MCF 10A (cell line): ENCODE measurements at regions not wholly inside any gene's neighbourhood (a gene's known extent, or its start where the extent isn't known, plus 50 kb on each side); places are given as distances from the start of the nearest gene placed in this dataset.

Source experiments
- BruUV-seq: library from RNA; stranded (reverse); fragments of 400-500 nt; replicated peaks from 2 replicates; lab custom pipeline; 2021; lab: Mats Ljungman, UMichigan
- CTCF ChIA-PET: fragments of 300-600 bp; sonication (Branson Sonifier 250); formaldehyde crosslinking; extraction: SDS; loops from one replicate; lab custom pipeline; 2021; ENCODE audit warnings: antibody characterized with exemption, inconsistent platforms; lab: Yijun Ruan, JAX
- POLR2A ChIA-PET: fragments of 300-600, 350-650 bp; sonication (Branson Sonifier 250); formaldehyde crosslinking; extraction: SDS; loops from one replicate; lab custom pipeline; 2020; ENCODE audit warnings: antibody characterized with exemption, inconsistent platforms; lab: Yijun Ruan, JAX
- DNase-seq: peaks from one replicate; pipeline ENCODE4 v3.0.0-alpha.2; 2018; ENCODE audit not compliant: unreplicated experiment
- H3K27ac Mint-ChIP-seq: one replicate; pipeline ENCODE4 v1.8.0; 2022; ENCODE audit warnings: mild to moderate bottlenecking, low read depth, mixed read lengths; ENCODE audit not compliant: unreplicated experiment
- H3K27me3 Mint-ChIP-seq: one replicate; pipeline ENCODE4 v1.8.0; 2022; ENCODE audit warnings: mixed read lengths; ENCODE audit not compliant: insufficient read depth, unreplicated experiment
- H3K36me3 Mint-ChIP-seq: one replicate; pipeline ENCODE4 v1.8.0; 2022; ENCODE audit warnings: mild to moderate bottlenecking, moderate library complexity, mixed read lengths; ENCODE audit not compliant: insufficient read depth, unreplicated experiment
- H3K4me1 Mint-ChIP-seq: one replicate; pipeline ENCODE4 v1.8.0; 2022; ENCODE audit warnings: mixed read lengths; ENCODE audit not compliant: insufficient read depth, unreplicated experiment
- H3K4me3 Mint-ChIP-seq: one replicate; pipeline ENCODE4 v1.8.0; 2022; ENCODE audit warnings: mild to moderate bottlenecking, moderate library complexity, mixed read lengths; ENCODE audit not compliant: unreplicated experiment
- H3K9me3 Mint-ChIP-seq: one replicate; pipeline ENCODE4 v1.8.0; 2022; ENCODE audit warnings: mixed read lengths; ENCODE audit not compliant: unreplicated experiment
- CTCF ChIP-seq: fragments of 200-600 bp; IDR thresholded peaks from one replicate; pipeline ENCODE4 v1.8.0; 2022; ENCODE audit warnings: antibody characterized with exemption, mild to moderate bottlenecking; ENCODE audit not compliant: unreplicated experiment
- intact Hi-C: fragments of 100-400 bp; cut with micrococcal nuclease; formaldehyde crosslinking; loops from 2 replicates; pipeline ENCODE4 v1.14.1; 2022

DNA sequence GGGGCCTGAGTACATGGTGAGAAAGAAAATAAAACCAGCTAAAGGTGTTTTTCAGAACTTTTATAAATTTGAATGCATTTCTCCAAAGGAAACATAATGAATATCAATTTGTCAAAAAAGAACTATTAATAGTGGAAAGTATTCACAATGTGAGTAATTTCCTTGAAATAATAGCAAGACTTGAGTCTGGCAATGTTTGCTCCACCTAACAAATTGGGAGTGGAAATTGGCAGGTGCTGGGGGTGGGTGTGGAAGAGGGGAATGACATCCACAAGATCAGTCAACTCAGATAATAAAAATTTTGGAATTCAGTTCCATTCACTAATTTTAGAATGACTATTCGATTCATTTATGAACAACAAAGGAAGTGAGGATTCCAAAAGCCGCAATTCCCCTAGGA, 884.8 kb upstream of the SLIT2 start:
- intact Hi-C loops: no loop called here
- no peak for TF ChIP-seq CTCF
- ChIA-PET CTCF (interaction anchor here (0.6 kb wide), 1 partner anchor 455 kb away, joined by 3 read pairs; no protein-coding TSS in a partner anchor), POLR2A (interaction anchor here (2.0 kb wide), 1 partner anchor 16 kb away, joined by 8 read pairs; no protein-coding TSS in a partner anchor)
- no peak overlapping the region for H3K4me3 Mint-ChIP-seq
- H3K27ac Mint-ChIP-seq: no peak overlapping the region
- no peaks in the 10 kb centered on the region for H3K36me3 Mint-ChIP-seq
- H3K4me1 Mint-ChIP-seq: peaks cover 12% of the 10 kb centered on the region
- DNase-seq: no peak
- H3K27me3 Mint-ChIP-seq: no peaks in the 10 kb centered on the region
- no peaks in the 10 kb centered on the region for H3K9me3 Mint-ChIP-seq
- BruUV-seq: no TSS peak

DNA sequence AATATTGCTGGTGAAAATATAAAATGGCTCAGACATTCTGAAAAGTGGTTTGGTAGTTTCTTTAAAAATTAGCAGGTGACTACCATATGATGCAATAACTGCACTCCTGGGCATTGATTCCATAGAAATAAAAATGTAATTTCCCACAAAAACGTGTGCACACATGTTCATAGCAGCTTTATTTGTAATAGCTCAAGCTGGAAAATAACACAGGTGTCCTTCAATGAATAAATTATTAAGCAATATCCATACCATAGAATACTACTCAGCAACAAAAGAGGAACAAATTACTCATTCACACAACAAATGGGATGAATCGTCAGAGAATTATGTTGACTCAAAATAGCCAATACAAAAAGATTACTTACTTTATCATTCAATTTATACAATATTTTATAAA, 893.7 kb upstream of the SLIT2 start:
- Mint-ChIP-seq H3K36me3 (no peaks in the 10 kb centered on the region), H3K4me1 (peaks cover 8% of the 10 kb centered on the region), H3K27me3 (no peaks in the 10 kb centered on the region), H3K27ac (peak overlapping the region; percentile 81), H3K4me3 (no peak overlapping the region), H3K9me3 (peaks cover 8% of the 10 kb centered on the region)
- peak; percentile 80 for DNase-seq
- intact Hi-C loops: loop anchor here (1.0 kb wide), 1 partner anchor 23 kb away; no protein-coding TSS in a partner anchor
- TF ChIP-seq CTCF: no peak
- BruUV-seq: no TSS peak
- CTCF ChIA-PET: interaction anchor here (0.6 kb wide), 1 partner anchor 167 kb away, joined by 3 read pairs; no protein-coding TSS in a partner anchor
- POLR2A ChIA-PET: interaction anchor here (0.8 kb wide), 1 partner anchor 25 kb away, joined by 3 read pairs; no protein-coding TSS in a partner anchor

GRCh38 chr4:19349416-19349815, 902.3 kb upstream of the SLIT2 start:
- intact Hi-C loops: no loop called here
- ChIA-PET CTCF (no interaction called here), POLR2A (no interaction called here)
- Mint-ChIP-seq H3K4me1 (no peaks in the 10 kb centered on the region), H3K9me3 (no peaks in the 10 kb centered on the region), H3K27ac (no peak overlapping the region), H3K4me3 (no peak overlapping the region), H3K27me3 (no peaks in the 10 kb centered on the region), H3K36me3 (no peaks in the 10 kb centered on the region)
- no peak for DNase-seq
- no TSS peak for BruUV-seq
- no peak for TF ChIP-seq CTCF

DNA sequence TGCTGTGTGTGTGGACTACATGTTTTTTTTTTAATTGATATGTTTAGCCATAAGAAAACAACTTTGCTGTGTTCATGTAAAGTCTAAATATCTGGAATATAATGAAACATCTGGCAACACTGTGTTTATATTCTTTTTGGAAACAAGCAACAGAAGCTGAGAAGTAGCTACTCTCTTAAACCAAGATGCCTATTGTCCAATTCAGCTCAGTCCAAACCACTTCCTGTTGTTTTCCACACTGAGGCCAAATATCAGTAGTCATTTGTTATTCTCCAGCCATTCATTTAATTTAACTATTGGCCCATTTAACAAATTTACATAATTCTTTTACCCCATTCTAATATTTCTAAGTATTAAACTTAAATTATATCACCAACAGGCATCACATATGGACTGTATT, 903.0 kb upstream of the SLIT2 start:
- intact Hi-C loops: no loop called here

More for the DNA sequence above, 903.0 kb upstream of the SLIT2 start:
- CTCF ChIA-PET: no interaction called here
- Mint-ChIP-seq H3K36me3 (no peaks in the 10 kb centered on the region), H3K9me3 (no peaks in the 10 kb centered on the region), H3K27ac (no peak overlapping the region), H3K27me3 (no peaks in the 10 kb centered on the region), H3K4me3 (no peak overlapping the region), H3K4me1 (no peaks in the 10 kb centered on the region)
- no TSS peak for BruUV-seq
- no peak for DNase-seq
- POLR2A ChIA-PET: no interaction called here
- TF ChIP-seq CTCF: no peak
